NCI-H2107 treated with DMSO at 0.1 percent for 48 hours (cell line): ENCODE measurements at regions not wholly inside any gene's neighbourhood (a gene's known extent, or its start where the extent isn't known, plus 50 kb on each side); places are given as distances from the start of the nearest gene placed in this dataset.

Source experiments
- DNase-seq: peaks from one replicate; lab custom pipeline; 2025; ENCODE audit not compliant: unreplicated experiment; lab: John Stamatoyannopoulos, UW

DNA sequence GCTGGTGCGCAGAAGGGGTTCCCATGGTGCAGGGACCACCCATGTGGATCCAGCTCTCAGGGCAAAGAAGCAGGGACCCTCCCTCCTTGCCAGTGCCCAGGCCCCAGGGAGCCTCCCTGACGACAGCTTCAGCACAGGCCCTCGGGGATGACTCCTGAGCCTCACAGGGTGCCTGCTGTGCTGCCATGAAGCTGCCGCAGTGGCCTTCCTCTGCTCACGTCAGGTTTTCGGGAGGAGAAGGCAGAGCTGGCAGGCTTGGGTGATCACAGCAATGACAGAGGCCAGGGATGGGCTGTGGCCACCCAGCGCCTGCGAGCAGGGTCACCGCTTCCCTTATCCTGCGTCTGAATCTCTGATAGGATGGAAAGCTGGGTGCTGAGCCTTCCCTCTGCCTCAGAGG, 276.2 kb downstream of the BRD1 start:
- no peak for DNase-seq

DNA sequence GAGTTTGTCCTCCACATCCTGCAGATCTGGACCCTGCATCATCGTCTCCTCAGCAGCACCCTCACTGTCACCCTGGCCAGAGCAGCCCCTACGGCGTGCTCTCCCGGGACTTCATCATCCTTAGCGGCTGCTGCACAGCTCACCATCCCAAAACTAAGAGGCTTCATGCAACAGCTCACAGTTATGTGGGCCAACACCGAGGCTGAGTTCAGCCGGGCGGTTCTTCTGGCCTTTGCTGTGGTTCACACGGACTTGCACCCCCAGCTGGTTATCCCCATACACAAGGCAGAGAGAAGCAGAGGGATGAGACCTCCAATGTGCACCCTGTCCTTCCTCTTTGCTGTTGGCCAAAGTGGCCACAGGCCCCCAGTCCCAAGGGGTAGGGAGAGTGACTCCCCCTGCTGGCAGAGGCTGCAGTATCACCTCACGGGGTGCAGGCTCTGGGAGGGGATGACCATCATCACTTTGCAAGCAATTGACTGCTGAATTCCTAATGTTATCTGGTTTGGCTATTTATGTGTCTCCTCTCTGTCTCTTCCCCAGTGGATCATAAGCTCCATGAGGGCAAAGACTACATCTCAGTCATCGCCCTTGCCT, 276.8 kb downstream of the BRD1 start:
- no peak for DNase-seq

DNA sequence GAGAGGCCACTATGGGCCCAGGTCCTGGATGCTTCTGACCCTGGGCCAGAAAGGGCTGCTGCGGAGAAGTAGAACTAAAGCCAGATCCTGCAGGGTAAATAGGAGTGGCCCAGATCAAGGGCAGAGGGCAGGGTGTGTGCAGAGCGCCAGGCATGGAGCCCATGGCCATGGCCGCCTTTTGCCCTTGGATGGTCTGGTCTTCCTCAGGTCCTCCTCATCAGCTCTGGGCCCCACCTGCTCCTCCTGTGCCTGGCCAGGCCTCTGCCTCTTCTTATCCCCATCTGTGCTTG, 277.6 kb downstream of the BRD1 start:
- no peak for DNase-seq

DNA sequence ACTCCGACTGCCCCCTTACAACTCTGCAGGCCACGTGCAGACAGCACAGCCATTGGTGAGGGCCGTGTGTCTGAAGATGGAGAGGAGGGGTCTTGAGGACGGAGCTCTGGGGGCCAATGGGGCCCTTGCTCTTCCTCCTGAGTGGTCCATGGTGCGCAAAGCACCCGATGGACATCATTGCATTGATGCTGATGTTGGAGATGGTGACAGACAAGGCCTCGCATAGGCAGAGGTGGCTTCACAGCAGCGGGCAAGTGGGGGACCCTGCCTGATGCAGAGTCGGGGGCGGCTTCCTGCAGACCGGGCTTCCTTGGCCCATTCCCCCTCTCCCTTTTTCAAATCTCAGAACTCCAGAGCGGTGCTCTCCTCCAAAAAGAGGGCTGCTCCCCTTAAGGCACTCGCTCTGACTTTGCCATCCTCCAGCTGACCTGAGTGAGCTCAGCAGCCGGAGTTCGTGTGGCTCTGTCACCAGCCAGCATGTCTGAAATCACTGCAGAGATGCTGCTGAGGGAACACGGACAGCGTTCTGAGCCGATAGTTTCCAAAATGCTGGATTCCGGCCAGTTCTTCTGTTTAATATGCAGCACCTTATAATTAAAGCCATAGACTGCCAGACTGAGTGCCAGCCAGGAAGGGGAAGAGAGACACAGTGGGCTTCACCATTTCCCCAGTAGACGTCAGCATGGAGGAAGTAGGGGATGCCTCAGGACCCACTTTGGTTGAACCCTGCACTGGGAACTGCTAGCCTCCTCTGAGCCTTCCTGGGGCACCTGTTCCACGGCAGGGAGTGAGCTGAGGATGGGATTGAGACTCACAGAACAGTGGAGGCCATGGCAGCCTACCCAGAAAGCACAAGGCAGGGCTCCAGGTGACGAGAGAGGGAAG, 278.2 kb downstream of the BRD1 start:
- no peak for DNase-seq

DNA sequence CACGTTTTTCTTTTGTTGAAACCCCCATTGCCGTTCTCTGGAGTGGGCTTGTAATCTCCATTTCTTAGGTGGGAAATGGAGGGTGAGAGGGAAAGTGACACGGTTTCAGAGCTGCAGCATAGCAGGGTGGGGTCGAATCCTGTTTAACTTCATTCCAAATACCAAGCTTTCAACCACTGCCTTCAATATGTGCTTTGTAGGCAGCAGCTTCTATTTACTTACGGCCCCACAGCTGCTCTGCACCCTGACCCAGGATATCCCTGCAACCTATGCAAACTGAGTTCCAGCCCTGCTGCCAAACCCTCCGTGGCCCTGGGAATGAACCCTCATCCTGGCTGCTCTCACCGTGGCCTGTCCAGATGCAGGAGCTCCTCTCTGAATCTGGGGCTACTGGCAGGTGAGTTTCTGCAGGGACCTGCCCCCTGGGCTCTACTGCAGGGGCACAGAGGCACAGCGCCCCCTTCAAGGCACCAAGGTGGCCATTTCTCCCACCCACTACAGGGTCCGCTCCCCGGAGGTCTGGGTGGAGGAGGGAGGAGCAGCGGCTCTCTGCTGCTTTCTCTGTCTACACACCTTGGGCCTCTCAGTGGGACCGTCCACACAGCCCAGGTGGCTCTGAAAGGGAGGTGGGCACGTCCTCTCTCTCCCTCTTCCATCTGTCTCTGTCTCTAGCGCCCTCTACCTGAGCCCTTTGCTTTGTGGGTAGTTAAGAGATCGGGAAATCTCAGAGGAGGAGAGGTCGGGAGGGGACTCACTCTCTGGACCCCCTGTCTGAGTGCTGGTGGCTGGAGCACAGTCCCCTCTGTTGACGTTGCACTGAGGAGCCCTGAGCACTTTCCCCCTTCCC, 279.1 kb downstream of the BRD1 start:
- no peak for DNase-seq

DNA sequence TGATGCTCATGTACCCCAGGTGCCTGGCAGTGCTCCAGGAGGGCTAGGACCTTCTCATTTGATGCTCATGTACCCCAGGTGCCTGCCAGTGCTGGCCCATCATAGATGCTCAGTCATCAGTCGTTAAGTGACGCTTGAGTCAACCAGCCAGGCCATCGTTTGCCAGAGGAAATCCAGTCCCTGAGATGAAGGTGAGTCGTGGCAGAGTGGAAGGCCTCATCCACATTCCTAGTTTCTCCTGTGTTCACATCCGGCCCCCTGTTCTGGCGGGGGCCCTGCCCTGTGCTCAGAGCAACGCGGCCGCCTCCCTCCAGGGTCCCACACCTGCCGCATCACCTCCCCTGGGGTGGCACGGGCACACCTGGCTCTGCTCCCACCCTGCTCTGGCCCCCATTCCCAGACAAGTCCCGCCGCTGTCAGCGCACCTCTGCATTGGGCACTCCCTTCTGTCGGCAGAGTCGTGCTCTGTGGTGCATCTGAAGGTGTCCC, 279.9 kb downstream of the BRD1 start:
- DNase-seq, result no peak

DNA sequence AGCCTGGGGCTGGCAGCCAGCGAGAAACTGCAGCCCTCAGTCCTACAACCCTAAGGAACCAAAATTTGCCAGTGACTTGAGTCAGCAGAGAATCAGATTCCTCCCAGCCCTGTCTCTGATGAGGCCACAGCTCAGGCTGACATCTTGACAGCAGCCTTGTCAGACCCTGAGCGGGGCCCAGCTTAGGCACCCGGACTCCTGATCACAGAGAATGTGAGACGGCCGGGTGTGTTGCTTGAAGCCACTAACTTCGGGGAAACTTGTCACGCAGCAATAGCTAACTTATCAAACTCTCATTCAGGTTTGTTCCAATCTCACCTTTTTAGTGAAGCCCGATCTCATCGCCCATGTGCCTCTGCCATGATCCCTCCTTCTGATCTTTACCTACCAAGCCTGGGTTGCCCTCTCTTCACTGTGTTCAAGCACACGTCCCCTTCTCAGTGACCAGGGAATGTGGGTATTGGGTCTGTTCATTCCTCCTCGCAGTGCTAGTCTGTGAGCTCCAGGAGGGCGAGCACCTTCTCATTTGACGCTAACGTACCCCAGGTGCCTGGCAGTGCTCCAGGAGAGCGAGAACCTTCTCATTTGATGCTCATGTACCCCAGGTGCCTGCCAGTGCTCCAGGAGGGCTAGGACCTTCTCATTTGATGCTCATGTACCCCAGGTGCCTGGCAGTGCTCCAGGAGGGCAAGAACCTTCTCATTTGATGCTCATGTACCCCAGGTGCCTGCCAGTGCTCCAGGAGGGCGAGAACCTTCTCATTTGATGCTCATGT, 280.7 kb downstream of the BRD1 start:
- no peak for DNase-seq

DNA sequence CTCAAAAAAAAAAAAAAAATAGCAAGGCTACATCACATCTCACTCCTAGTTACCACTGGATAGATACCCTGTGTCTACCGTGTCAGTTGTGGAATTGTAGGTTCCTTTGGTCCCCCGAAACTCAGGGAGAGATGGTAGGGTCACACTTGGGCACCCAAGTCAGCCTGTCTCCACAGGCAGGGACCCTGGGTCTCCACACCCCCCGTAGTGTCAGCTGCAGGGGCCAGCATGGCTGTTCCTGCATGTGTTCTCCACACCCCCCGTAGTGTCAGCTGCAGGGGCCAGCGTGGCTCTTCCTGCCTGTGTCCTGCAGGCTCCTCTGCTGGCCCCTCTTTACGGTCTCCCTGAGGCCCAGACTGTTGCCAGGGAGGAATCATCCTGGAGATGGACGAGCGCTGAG, 282.1 kb downstream of the BRD1 start:
- DNase-seq, result no peak

DNA sequence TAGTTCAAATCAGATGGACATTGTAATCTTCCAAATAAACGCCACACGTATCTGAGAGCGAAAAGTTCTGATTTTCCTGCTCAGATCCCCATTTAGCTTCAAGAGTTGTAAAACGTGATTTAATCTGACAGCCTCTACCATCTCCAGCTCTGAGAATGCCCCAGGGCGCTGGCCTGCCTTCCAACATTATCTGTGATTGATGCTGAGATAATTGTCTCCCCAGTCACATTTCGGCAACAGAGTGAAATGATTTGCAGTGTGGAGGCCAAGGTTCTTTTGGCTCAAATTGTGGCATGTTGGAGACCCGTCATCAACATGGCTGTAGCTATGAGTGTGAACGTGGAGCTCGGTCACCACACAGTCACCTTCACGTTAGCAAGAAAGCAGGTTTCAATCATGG, 283.4 kb downstream of the BRD1 start:
- no peak for DNase-seq

DNA sequence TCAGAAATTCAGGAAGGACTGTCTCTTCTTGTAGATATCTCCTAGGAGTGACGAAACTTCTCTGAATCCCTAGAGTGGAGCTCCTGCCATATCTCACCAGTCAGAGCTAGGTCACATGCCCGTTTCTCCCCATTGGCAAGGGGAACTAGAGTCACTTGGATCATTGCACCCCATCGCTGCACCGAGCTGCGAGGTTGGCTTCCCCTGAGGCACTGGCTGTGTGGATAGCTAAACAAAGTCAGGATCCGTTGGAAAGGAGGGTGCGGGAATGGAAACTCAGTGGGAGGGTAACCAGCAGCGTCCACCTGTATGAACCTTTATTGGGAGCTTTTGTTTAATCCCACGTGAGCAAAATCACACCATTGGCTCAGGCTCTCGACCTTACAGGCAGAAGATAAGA, 283.8 kb downstream of the BRD1 start:
- no peak for DNase-seq

DNA sequence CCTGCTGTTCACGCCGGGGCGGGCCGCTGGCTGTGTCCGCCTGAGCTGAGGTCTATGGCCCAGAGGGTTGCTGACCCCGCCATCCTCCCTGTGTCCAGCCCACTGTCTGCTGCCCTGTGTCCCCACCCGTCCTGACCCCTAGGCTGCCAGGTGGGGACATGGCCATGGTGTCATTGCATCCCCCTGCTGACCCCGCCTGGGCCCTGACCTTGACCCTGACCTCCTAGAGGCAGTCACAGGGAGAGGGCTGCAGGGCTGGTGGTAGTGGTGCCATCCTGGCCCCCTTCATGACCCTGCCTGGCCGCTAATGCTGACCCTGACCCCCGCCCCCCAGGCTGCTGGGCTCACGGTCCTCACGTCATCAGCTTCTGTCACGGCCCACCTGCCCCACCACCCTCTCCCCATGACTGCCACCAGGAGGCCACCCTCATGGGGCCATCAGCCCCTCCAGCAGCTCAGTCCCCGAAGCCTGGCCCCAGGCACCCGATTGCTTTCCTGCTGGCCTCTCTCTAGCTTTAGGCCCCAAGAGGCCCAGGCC, 285.9 kb downstream of the BRD1 start:
- DNase-seq, result no peak

DNA sequence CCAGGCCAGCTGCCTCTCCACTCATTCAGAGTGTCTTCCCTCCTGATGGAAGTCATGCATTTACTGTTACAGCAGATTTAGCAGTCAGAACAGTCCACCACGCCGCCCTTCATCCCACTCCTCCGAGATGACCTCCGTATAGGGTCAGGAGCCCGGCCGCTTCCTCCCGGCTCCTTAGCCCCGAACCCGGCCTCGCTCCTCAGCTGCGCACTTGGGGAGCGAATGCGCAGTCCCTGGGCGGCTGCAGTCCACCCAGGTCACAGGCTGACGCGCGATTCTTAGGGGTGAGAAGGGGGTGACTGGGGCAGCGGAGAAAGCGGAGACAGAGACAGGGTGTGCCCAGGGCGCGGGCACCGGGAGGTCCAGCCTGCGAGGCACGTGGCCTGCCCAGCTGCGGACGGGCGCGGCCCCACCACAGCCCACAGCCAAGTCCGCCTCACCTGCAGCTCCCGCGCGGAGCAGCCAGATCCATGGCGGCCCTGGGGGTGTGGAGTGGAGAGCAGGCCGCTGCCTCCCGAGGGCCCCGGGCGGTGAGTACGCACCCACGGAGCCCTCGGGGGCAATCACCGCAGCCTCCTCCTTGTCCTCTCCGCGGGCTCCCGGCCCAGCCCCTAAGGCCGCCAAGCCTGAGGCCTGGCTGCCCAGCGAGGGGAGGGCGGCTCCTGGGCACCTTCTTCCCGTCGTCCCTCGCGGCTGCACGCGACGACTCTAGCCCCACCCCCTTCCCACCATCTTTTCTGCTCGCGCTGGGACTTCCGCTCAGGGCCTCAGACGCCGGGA, 286.6 kb downstream of the BRD1 start:
- DNase-seq, result no peak

DNA sequence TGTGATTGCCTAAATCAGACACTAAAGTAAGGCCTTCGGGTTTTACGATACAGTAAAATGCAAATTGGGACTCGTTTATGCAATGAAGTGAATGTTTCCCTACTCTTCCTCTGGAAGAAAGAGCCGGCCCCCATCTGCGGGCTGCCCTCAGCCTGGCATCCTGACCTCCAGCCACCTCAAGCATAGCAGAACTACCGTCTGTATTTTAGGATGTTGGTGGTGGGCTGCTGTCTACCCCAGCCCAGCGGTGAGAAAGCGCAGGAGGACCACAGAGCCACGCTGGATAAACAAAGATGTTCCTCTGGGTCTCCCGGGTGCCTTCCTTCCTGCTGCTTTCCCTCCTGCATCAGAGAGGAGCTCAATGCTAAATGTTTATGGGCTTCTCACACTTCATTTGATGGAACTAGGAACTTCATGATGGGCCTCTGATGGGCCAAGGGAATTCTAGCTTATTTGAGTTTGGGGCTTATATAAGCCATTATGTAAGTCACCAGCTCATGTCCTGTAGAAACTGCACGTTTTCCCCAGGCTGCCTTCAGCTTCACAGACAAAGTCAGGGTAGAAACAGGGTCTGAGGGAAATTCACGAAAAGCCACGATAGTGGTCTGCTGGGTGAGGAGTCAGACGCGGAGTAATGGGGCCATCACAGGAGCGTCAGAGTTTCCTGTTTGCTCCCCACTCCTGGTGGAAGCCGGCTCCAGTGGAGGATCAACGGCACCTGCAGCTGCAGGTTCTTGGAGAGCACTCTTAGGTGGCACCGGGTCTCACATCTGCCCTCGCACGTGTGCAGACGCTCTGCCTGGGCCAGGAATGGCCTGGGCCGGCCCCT, 287.4 kb downstream of the BRD1 start:
- DNase-seq, result no peak

DNA sequence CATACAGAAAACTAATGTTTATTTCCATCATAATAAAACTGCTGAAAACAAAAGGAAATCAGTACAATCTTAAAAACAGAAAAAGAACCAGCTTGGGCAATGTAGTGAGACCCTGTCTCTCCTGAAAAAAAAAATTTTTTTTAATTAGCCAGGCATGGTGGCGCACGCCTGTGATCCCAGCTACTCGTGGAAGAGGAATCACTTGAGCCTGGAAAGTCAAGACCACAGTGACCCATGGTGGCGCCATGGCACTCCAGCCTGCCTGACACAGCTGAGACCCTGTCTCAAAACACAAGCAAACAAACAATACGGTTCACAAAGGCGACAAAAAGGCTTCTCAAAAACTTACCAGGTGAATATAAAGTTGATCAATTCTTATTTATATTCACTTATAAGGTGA, 289.7 kb downstream of the BRD1 start:
- DNase-seq, result no peak

DNA sequence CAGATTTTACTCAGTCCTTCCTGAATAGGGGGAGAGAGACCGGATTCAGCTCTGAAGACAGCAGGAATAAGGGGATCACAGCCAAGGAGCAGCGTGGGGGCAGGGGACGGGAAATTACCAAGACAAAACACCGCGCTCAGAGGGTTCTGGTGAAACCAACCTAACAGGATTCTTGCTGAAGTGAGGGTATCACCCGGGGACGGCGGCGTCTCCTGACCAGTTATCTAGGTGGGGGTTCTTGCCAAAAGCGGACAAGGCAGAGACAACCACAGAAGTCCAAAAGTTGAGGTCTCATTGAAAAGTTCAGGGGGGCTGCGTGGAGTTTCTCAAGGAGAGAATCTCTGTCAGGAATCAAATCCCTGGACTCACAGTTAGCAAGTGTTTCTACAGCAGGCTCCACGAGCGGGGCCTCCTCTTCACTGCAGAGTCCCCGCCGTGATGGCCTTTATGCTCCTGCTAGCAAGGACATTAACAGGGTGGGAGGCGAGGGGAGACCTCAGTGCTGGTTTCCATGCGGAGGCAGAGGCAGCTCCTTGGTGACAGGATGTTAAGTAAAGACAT, 291.0 kb downstream of the BRD1 start:
- no peak for DNase-seq

DNA sequence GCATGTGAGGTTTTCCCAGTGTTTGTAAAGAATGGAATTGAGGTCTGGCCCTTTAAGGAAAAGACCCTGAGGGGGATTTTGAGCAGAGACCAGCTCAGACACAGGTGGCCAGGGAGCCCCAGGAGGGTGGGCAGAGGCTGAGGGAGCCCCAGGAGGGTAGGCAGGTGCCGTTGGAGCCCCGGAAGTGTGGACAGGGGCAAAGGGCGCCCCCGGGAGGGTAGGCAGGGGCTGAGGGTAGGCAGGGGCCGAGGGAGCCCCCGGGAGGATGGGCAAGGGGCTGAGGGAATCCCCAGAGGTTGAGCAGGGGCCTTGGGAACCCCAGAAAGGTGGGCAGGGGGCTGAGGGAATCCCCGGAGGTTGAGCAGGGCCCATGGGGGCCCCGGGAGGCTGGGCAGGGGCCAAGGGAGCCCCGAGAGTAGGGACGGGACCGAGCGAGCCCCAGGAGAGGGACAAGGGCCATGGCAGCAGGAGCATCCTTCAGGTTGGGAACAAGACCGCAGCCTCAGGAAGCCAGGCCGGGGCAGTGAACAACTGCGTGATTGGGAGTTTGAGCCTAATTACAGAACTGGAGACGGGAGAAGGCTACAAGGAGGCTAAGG, 292.0 kb downstream of the BRD1 start:
- no peak for DNase-seq

DNA sequence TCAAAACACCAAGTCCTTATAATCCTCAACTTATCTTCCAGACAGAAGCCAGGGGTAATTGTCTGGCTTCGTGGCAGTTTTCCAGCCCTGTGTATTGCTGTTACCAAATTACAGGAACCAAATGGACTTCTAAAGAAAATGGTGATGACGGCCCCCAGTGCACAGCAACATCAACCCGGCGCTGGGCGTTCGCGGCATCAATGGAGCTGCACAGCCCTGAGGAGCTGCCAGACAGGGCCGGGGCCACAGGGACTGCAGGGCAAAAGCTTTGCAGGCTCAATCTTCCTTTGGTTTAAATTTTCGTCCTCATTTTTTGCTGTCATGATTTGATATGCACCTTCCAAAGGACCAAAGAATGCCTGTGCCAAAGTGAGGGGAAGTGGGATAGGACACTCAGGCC, 292.5 kb downstream of the BRD1 start:
- DNase-seq, result no peak

DNA sequence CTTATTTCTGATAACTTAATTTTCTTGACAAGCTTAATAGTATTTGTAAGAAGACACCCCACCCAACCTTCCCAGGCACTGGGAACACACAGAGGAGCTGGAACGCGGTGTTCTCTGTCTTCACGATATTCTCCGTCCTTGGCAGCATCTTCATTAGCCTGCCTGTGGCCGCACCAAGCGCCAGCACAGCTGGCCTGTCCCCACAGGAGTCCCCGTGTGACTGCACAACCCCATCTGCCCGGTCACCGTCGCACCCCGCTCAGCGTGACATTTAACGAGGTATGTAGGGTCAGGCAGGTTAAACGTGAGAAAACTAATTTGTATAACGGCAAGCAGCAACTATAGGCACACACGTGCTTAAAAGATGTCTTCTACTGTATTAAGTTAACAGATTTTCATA, 293.3 kb downstream of the BRD1 start:
- no peak for DNase-seq

DNA sequence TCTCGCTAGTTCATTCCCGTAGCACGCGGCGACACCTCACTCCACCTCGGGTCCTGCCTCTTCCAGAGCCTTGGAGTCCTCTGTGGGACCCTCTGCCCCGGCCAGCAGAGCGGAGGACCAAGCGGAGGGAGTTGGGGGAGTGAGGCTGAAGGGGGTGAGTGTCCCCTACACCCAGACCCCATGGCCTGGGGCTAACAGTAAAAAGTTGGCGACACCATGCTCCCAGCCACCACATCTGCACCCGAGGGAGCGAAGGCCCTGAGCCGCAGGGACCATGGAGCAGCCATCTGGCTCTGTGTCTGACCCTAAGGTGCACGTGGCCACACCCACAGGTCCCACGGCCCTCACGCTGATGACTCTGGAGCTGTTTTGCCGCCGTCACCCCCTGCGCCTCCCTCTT, 293.8 kb downstream of the BRD1 start:
- DNase-seq, result no peak
